IMR-90 (cell line): ENCODE measurements at regions not wholly inside any gene's neighbourhood (a gene's known extent, or its start where the extent isn't known, plus 50 kb on each side); places are given as distances from the start of the nearest gene placed in this dataset.

Source experiments
- ATAC-seq: fragments of 200-7000 bp; cut with Tn5 transposase; 2 replicates; pipeline ENCODE4 v1.9.1; 2020; ENCODE audit warnings: low read depth, mild to moderate bottlenecking, moderate library complexity
- BruUV-seq: library from RNA; stranded (reverse); fragments of 400-500 nt; replicated peaks from 2 replicates; lab custom pipeline; 2021; lab: Mats Ljungman, UMichigan
- CTCF ChIA-PET: fragments of 300-600 bp; formaldehyde crosslinking; extraction: SDS; loops from one replicate; lab custom pipeline; 2021; ENCODE audit warnings: antibody characterized with exemption; lab: Yijun Ruan, JAX
- POLR2A ChIA-PET: fragments of 300-600 bp; sonication (Branson Sonifier 250); formaldehyde crosslinking; loops from one replicate; lab custom pipeline; 2022; ENCODE audit warnings: antibody characterized with exemption; ENCODE audit not compliant: unreplicated experiment; lab: Charles Lee
- DNase-seq: peaks from one replicate; pipeline ENCODE4 v3.0.0; 2013
- H2AFZ ChIP-seq: replicated peaks from 2 replicates; pipeline ENCODE3; 2013; ENCODE audit warnings: low read length, mild to moderate bottlenecking; ENCODE audit not compliant: poor library complexity
- H2AK5ac ChIP-seq: 2 replicates; pipeline ENCODE4 v1.6.1; 2013; ENCODE audit warnings: low read depth, low read length, inconsistent platforms
- H2AK9ac ChIP-seq: replicated peaks from 2 replicates; pipeline ENCODE3; 2013; ENCODE audit warnings: mild to moderate bottlenecking, low read depth, low read length, moderate library complexity; ENCODE audit not compliant: poor library complexity
- H2BK120ac ChIP-seq: 2 replicates; pipeline ENCODE4 v1.6.1; 2013; ENCODE audit warnings: low read depth, low read length, inconsistent platforms
- H2BK15ac ChIP-seq: 3 replicates; pipeline ENCODE4 v1.6.1; 2013; ENCODE audit warnings: low read depth, low read length, inconsistent platforms
- H2BK20ac ChIP-seq: 2 replicates; pipeline ENCODE4 v1.6.1; 2013; ENCODE audit warnings: low read depth, mild to moderate bottlenecking, inconsistent platforms, low read length, moderate library complexity
- H2BK5ac ChIP-seq: 2 replicates; pipeline ENCODE4 v1.6.1; 2013; ENCODE audit warnings: mild to moderate bottlenecking, low read depth, low read length, inconsistent platforms; ENCODE audit not compliant: poor library complexity, severe bottlenecking
- H3K14ac ChIP-seq: replicated peaks from 2 replicates; pipeline ENCODE4 v1.6.1; 2013; ENCODE audit warnings: low read depth, low read length, inconsistent platforms
- H3K18ac ChIP-seq: 2 replicates; pipeline ENCODE4 v1.6.1; 2013; ENCODE audit warnings: low read depth, low read length, control low read depth
- H3K23ac ChIP-seq: 2 replicates; pipeline ENCODE4 v1.6.1; 2013; ENCODE audit warnings: low read depth, low read length, inconsistent platforms
- H3K27ac ChIP-seq: 2 replicates; pipeline ENCODE4 v1.5.1; 2013; ENCODE audit warnings: mild to moderate bottlenecking, control low read depth, low read length; ENCODE audit not compliant: insufficient read depth
- H3K27me3 ChIP-seq: 2 replicates; pipeline ENCODE4 v1.6.1; 2013; ENCODE audit warnings: low read length; ENCODE audit not compliant: control insufficient read depth, insufficient read depth
- H3K36me3 ChIP-seq: 2 replicates; pipeline ENCODE4 v1.6.1; 2013; ENCODE audit warnings: low read length, mixed read lengths; ENCODE audit not compliant: control insufficient read depth, insufficient read depth
- H3K4ac ChIP-seq: 2 replicates; pipeline ENCODE4 v1.6.1; 2013; ENCODE audit warnings: low read depth, low read length, inconsistent platforms
- H3K4me1 ChIP-seq: 2 replicates; pipeline ENCODE4 v1.6.1; 2013; ENCODE audit warnings: low read length, mixed read lengths; ENCODE audit not compliant: control insufficient read depth, insufficient read depth
- H3K4me2 ChIP-seq: 2 replicates; pipeline ENCODE4 v1.6.1; 2013; ENCODE audit warnings: low read depth, mild to moderate bottlenecking, control low read depth, low read length, moderate library complexity
- H3K4me3 ChIP-seq: 2 replicates; pipeline ENCODE4 v1.5.1; 2013; ENCODE audit warnings: low read depth, mild to moderate bottlenecking, control low read depth, low read length, moderate library complexity; ENCODE audit not compliant: insufficient read depth
- H3K56ac ChIP-seq: 2 replicates; pipeline ENCODE4 v1.6.1; 2013; ENCODE audit warnings: low read length, inconsistent platforms; ENCODE audit not compliant: insufficient read depth; ENCODE audit errors: extremely low read depth
- H3K79me1 ChIP-seq, 2 experiments: 2 replicates each; pipeline ENCODE4 v1.6.1; 2013; ENCODE audit warnings: low read length in 2 of 2, inconsistent platforms in 1 of 2, low read depth in 1 of 2
- H3K9ac ChIP-seq: 2 replicates; pipeline ENCODE4 v1.6.1; 2013; ENCODE audit warnings: low read depth, low read length, control low read depth
- H3K9me1 ChIP-seq: 2 replicates; pipeline ENCODE4 v1.6.1; 2013; ENCODE audit warnings: low read length, inconsistent platforms; ENCODE audit not compliant: insufficient read depth
- H3K9me3 ChIP-seq: 2 replicates; pipeline ENCODE4 v1.6.1; 2013; ENCODE audit warnings: low read length; ENCODE audit not compliant: control insufficient read depth, insufficient read depth
- H4K20me1 ChIP-seq: 2 replicates; pipeline ENCODE4 v1.6.1; 2013; ENCODE audit warnings: low read length, inconsistent platforms; ENCODE audit not compliant: insufficient read depth
- H4K5ac ChIP-seq: 2 replicates; pipeline ENCODE4 v1.6.1; 2013; ENCODE audit warnings: mild to moderate bottlenecking, low read depth, low read length, control low read depth
- H4K8ac ChIP-seq, 2 experiments: 2 replicates each; pipeline ENCODE4 v1.6.1; 2013; ENCODE audit warnings: low read depth in 2 of 2, low read length in 2 of 2, control low read depth in 1 of 2, inconsistent platforms in 1 of 2
- H4K91ac ChIP-seq: 2 replicates; pipeline ENCODE4 v1.6.1; 2013; ENCODE audit warnings: low read depth, low read length, inconsistent platforms; ENCODE audit not compliant: insufficient read depth
- BHLHE40 ChIP-seq: fragments of 150-350 bp; IDR thresholded peaks from 2 replicates; pipeline ENCODE4 v1.6.1; 2016; ENCODE audit warnings: mild to moderate bottlenecking, low read depth, low read length
- CHD1 ChIP-seq: IDR thresholded peaks from 2 replicates; pipeline ENCODE4 v1.6.1; 2012; ENCODE audit warnings: low read depth, low read length, improper control_type of control experiment
- MAFK ChIP-seq: IDR thresholded peaks from 2 replicates; pipeline ENCODE4 v1.6.1; 2012; ENCODE audit warnings: low read depth, low read length, improper control_type of control experiment
- MXI1 ChIP-seq: IDR thresholded peaks from 2 replicates; pipeline ENCODE4 v1.6.1; 2012; ENCODE audit warnings: low read depth, mild to moderate bottlenecking, low read length, moderate library complexity, borderline replicate concordance
- POLR2A ChIP-seq: IDR thresholded peaks from 2 replicates; pipeline ENCODE4 v1.6.1; 2012; ENCODE audit warnings: mild to moderate bottlenecking, low read depth, low read length
- RCOR1 ChIP-seq: IDR thresholded peaks from 2 replicates; pipeline ENCODE4 v1.6.1; 2012; ENCODE audit warnings: mild to moderate bottlenecking, low read length, improper control_type of control experiment; ENCODE audit not compliant: insufficient replicate concordance
- RFX5 ChIP-seq: IDR thresholded peaks from 2 replicates; pipeline ENCODE4 v1.8.0; 2012; ENCODE audit warnings: low read depth, mild to moderate bottlenecking, low read length, moderate library complexity
- SMC3 ChIP-seq: fragments of 150-350 bp; IDR thresholded peaks from 2 replicates; pipeline ENCODE4 v1.6.1; 2016; ENCODE audit warnings: low read depth, mild to moderate bottlenecking, antibody characterized with exemption, low read length, moderate library complexity
- WGBS, 2 experiments: methylation state at CpG; one replicate each; pipeline versions ENCODE4 v1.1.5 to v1.1.7; 2013; ENCODE audit warnings: missing lambda C conversion rate in 2 of 2; ENCODE audit not compliant: insufficient read length in 1 of 2; ENCODE audit errors: extremely low coverage in 2 of 2; 5-methylcytosine and 5-hydroxymethylcytosine counted together
- dilution Hi-C: fragments of 300-500 bp; cut with HindIII; formaldehyde crosslinking; loops from one replicate; pipeline ENCODE4 v1.14.3; 2018; ENCODE audit warnings: low sequenced_read_pairs; ENCODE audit not compliant: unreplicated experiment
- in situ Hi-C: fragments of 300-500 bp; cut with MboI; formaldehyde crosslinking; loops from 3 replicates; pipeline ENCODE4 v1.14.3; 2019; ENCODE audit warnings: low sequenced_read_pairs, inconsistent platforms, mixed read lengths
- intact Hi-C: fragments of 100-400 bp; cut with micrococcal nuclease; formaldehyde crosslinking; loops from 2 replicates; pipeline ENCODE4 v1.10.0; 2022
- TF ChIP-seq, protein P1 (sequence below): fragments of 150-350 bp; IDR thresholded peaks from 2 replicates; pipeline ENCODE4 v1.6.1; 2016; ENCODE audit warnings: low read depth, mild to moderate bottlenecking, low read length, moderate library complexity, borderline replicate concordance

DNA sequence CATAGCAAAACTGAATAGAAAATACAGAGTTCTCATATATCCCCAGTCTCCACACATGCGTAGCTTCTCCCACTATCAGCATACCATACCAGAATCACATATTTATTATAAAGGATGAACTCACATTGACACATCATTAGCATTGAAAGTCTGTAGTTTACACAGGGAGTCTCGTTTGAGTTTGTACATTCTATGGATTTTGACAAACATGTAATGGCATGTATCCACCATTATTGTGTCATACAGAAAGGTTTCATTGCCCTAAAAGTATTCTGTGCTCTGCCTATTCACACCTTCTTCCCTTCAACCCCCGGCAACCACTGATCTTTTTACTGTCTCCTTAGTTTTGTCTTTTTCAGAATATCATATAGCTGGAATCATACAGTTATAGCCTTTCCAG, 562.4 kb downstream of the KCTD8 start:
- H4K8ac ChIP-seq: no peak overlapping the region
- no peak overlapping the region for H4K91ac ChIP-seq
- ATAC-seq (no peak), DNase-seq (no peak)
- CTCF ChIA-PET: no interaction called here
- H2BK120ac ChIP-seq: no peak overlapping the region
- no peak overlapping the region for H2AK5ac ChIP-seq
- H2BK5ac ChIP-seq: no peak overlapping the region
- H2BK20ac ChIP-seq: no peak overlapping the region
- peaks cover 2% of the 10 kb centered on the region for H3K9me3 ChIP-seq
- H3K4me1 ChIP-seq: no peaks in the 10 kb centered on the region
- no peak overlapping the region for H3K14ac ChIP-seq
- H2BK15ac ChIP-seq: no peak overlapping the region
- H3K18ac ChIP-seq: no peak overlapping the region
- H3K23ac ChIP-seq: no peak overlapping the region
- no peak overlapping the region for H3K9ac ChIP-seq
- H3K4ac ChIP-seq: no peak overlapping the region
- in situ Hi-C loops: no loop called here
- no peaks in the 10 kb centered on the region for H3K27me3 ChIP-seq
- H3K27ac ChIP-seq: no peak overlapping the region
- POLR2A ChIA-PET: no interaction called here
- intact Hi-C loops: no loop called here
- H4K20me1 ChIP-seq: no peaks in the 10 kb centered on the region
- no peaks in the 10 kb centered on the region for H3K79me1 ChIP-seq
- no peak overlapping the region for H2AFZ ChIP-seq
- H3K9me1 ChIP-seq: no peaks in the 10 kb centered on the region
- no peak overlapping the region for H3K4me2 ChIP-seq
- no peak overlapping the region for H2AK9ac ChIP-seq
- no peak overlapping the region for H4K5ac ChIP-seq
- H3K4me3 ChIP-seq: no peak overlapping the region
- H3K36me3 ChIP-seq: no peaks in the 10 kb centered on the region
- H3K56ac ChIP-seq: no peak overlapping the region
- WGBS, 2 experiments: no CpG with 5 or more reads among the region's 3 CpGs
- dilution Hi-C loops: no loop called here
- TF ChIP-seq RCOR1: no peak
- TF ChIP-seq BHLHE40: no peak
- TF ChIP-seq CHD1: no peak
- no peak for TF ChIP-seq RFX5
- no peak for TF ChIP-seq MXI1
- TF ChIP-seq POLR2A: no peak
- TF ChIP-seq, protein P1, sequence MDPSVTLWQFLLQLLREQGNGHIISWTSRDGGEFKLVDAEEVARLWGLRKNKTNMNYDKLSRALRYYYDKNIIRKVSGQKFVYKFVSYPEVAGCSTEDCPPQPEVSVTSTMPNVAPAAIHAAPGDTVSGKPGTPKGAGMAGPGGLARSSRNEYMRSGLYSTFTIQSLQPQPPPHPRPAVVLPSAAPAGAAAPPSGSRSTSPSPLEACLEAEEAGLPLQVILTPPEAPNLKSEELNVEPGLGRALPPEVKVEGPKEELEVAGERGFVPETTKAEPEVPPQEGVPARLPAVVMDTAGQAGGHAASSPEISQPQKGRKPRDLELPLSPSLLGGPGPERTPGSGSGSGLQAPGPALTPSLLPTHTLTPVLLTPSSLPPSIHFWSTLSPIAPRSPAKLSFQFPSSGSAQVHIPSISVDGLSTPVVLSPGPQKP: no peak
- no peak for TF ChIP-seq MAFK
- no peak for TF ChIP-seq SMC3
- no TSS peak for BruUV-seq
